Pons (tissue), 1 donor: ENCODE measurements at regions not wholly inside any gene's neighbourhood (a gene's known extent, or its start where the extent isn't known, plus 50 kb on each side); places are given as distances from the start of the nearest gene placed in this dataset.
"Not testable (repeated sequence)": the region's sequence is repeated elsewhere in the genome, so short reads cannot be mapped to it uniquely, and the experiment has no call there.

ENCODE experiments used
- DNase-seq: peaks from one replicate; pipeline ENCODE4 v3.0.0-alpha.2; 2016; ENCODE audit warnings: low spot score

GRCh38 chr1:67584938-67585337 lies 100.1 kb upstream of the GADD45A start:
- DNase-seq, result no peak

GRCh38 chr1:67586596-67586995 lies 98.4 kb upstream of the GADD45A start:
- DNase-seq, result no peak

GRCh38 chr1:67588178-67588855 lies 96.7 kb upstream of the GADD45A start:
- DNase-seq, result no peak

- DNase-seq, result no peak
Observed at GRCh38 chr1:67589519-67590233, 95.3 kb upstream of the GADD45A start.

- peak; percentile 22 for DNase-seq
Observed at GRCh38 chr1:67590329-67590728, 94.7 kb upstream of the GADD45A start.

- no peak for DNase-seq
Observed at GRCh38 chr1:67594764-67595163, 90.2 kb upstream of the GADD45A start.

- DNase-seq, result no peak
Observed at GRCh38 chr1:67596674-67597073, 88.3 kb upstream of the GADD45A start.

- no peak for DNase-seq
Observed at GRCh38 chr1:67597336-67597735, 87.7 kb upstream of the GADD45A start.

- DNase-seq, result no peak
Observed at GRCh38 chr1:67599085-67599484, 85.9 kb upstream of the GADD45A start.

GRCh38 chr1:67601539-67601938 lies 83.5 kb upstream of the GADD45A start:
- no peak for DNase-seq

- peak; percentile 21 for DNase-seq
Observed at GRCh38 chr1:67601955-67602354, 83.0 kb upstream of the GADD45A start.

- DNase-seq, result no peak
Observed at GRCh38 chr1:67604778-67605177, 80.2 kb upstream of the GADD45A start.

- no peak for DNase-seq
Observed at GRCh38 chr1:67605209-67605780, 79.7 kb upstream of the GADD45A start.

- no peak for DNase-seq
Observed at GRCh38 chr1:67607286-67607685, 77.7 kb upstream of the GADD45A start.

- no peak for DNase-seq
Observed at GRCh38 chr1:67607699-67608098, 77.3 kb upstream of the GADD45A start.

GRCh38 chr1:67608661-67609576 lies 76.1 kb upstream of the GADD45A start:
- no peak for DNase-seq

GRCh38 chr1:67609577-67610341 lies 75.2 kb upstream of the GADD45A start:
- no peak for DNase-seq

- no peak for DNase-seq
Observed at GRCh38 chr1:67610450-67610849, 74.6 kb upstream of the GADD45A start.

GRCh38 chr1:67611846-67612245 lies 73.2 kb upstream of the GADD45A start:
- no peak for DNase-seq

GRCh38 chr1:67612788-67613241 lies 72.2 kb upstream of the GADD45A start:
- DNase-seq, result no peak

- DNase-seq, result not testable (repeated sequence)
Observed at GRCh38 chr1:67613479-67613878, 71.5 kb upstream of the GADD45A start.
